Esophagus squamous epithelium (tissue), 4 donors: ENCODE measurements at regions not wholly inside any gene's neighbourhood (a gene's known extent, or its start where the extent isn't known, plus 50 kb on each side); places are given as distances from the start of the nearest gene placed in this dataset.

Experiments used
- POLR2A ChIP-seq, 4 donors: fragments of 450-650 bp; IDR thresholded peaks; one replicate each; pipeline ENCODE4 v1.6.1; 2017; ENCODE audit warnings: antibody characterized with exemption in 4 of 4, mild to moderate bottlenecking in 4 of 4, moderate library complexity in 3 of 4
- TF ChIP-seq, protein P1 (sequence below), 6 experiments: fragments of 450-650 bp in 4 of 6; fragments of 200-600 bp in 2 of 6; sonication (generic) in 2 of 6; IDR thresholded peaks; one replicate each; pipeline ENCODE4 v1.5.1; 2016 to 2019; ENCODE audit warnings: antibody characterized with exemption in 6 of 6, mild to moderate bottlenecking in 4 of 6, moderate library complexity in 4 of 6

DNA sequence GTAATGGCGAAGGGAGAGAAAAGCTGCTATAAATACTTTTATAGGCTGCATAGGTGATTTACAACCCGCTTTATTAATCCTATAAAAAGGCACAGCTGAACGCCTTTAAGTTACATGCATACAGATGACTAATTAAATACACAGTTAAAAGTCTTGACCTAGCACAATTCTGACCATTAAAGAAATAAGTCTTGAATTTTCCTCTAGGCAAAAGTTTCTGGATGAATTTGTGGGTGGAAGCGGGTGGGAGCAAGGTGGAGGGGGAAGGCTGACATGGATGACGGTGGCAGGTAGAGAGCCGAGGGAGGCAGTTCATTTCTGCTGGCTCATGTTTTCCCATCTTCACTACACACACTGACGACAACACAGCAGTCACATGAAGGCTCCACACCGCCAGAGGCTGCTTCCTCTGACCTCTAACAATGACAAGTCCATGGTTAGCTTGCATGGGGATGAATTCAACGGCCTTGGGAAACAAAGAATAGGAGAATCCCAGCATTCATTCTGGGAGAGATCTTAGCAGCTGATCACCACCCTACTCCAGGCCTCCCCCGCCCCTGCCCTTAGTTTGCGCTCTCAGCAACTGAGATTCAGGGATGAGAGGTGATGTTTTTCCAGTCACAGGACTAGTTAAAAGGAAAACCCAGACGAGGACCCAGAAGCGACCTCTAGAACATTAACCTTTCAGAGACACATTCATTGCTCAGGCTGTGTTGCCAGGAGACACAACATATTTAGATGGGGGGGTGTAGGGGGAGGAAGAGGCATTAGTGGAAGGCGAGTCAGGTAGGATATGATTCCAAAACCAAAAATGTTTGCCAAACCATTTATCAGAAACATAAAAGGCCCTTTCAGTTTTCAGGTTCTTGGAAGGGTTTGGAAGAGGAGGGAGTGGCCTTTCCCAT is 329.3 kb downstream of the PIK3R1 start:
- TF ChIP-seq, protein P1, sequence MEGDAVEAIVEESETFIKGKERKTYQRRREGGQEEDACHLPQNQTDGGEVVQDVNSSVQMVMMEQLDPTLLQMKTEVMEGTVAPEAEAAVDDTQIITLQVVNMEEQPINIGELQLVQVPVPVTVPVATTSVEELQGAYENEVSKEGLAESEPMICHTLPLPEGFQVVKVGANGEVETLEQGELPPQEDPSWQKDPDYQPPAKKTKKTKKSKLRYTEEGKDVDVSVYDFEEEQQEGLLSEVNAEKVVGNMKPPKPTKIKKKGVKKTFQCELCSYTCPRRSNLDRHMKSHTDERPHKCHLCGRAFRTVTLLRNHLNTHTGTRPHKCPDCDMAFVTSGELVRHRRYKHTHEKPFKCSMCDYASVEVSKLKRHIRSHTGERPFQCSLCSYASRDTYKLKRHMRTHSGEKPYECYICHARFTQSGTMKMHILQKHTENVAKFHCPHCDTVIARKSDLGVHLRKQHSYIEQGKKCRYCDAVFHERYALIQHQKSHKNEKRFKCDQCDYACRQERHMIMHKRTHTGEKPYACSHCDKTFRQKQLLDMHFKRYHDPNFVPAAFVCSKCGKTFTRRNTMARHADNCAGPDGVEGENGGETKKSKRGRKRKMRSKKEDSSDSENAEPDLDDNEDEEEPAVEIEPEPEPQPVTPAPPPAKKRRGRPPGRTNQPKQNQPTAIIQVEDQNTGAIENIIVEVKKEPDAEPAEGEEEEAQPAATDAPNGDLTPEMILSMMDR (IDR thresholded peaks at IDR 0.05) = no peak
- TF ChIP-seq POLR2A (IDR thresholded peaks at IDR 0.05) = no peak
